Colonic mucosa (tissue), 4 donors: ENCODE measurements at regions not wholly inside any gene's neighbourhood (a gene's known extent, or its start where the extent isn't known, plus 50 kb on each side); places are given as distances from the start of the nearest gene placed in this dataset.

Source experiments
- DNase-seq: peaks from one replicate; pipeline ENCODE4 v3.0.0-alpha.2; 2020
- H3K27ac ChIP-seq: fragments of 200-600 bp; one replicate; pipeline ENCODE4 v1.8.0; 2021
- H3K27me3 ChIP-seq: fragments of 200-600 bp; one replicate; pipeline ENCODE4 v1.8.0; 2021
- H3K36me3 ChIP-seq: fragments of 200-600 bp; one replicate; pipeline ENCODE4 v1.8.0; 2021
- H3K4me1 ChIP-seq: fragments of 200-600 bp; one replicate; pipeline ENCODE4 v1.8.0; 2021; ENCODE audit warnings: mild to moderate bottlenecking
- H3K4me3 ChIP-seq: fragments of 200-600 bp; one replicate; pipeline ENCODE4 v1.8.0; 2021
- H3K9ac ChIP-seq, 2 donors: one replicate each; pipeline ENCODE4 v1.7.0; 2013; ENCODE audit warnings: control low read depth in 2 of 2, low read depth in 2 of 2, low read length in 2 of 2
- H3K9me3 ChIP-seq: fragments of 200-600 bp; one replicate; pipeline ENCODE4 v1.8.0; 2021
- intact Hi-C: fragments of 100-400 bp; cut with DNase I; formaldehyde crosslinking; loops from one replicate; pipeline ENCODE4 v1.14.1; 2022
- TF ChIP-seq, protein P1 (sequence below): fragments of 200-600 bp; IDR thresholded peaks from one replicate; pipeline ENCODE4 v1.8.0; 2022; ENCODE audit warnings: antibody characterized with exemption, mild to moderate bottlenecking
- donor health status: healthy.
- donor health status: DM: no; HTN: no; CAD: no.
- donor health status: DM: no; HTN: no; CAD: no.

- H3K27ac ChIP-seq: no peak overlapping the region
- TF ChIP-seq, protein P1, sequence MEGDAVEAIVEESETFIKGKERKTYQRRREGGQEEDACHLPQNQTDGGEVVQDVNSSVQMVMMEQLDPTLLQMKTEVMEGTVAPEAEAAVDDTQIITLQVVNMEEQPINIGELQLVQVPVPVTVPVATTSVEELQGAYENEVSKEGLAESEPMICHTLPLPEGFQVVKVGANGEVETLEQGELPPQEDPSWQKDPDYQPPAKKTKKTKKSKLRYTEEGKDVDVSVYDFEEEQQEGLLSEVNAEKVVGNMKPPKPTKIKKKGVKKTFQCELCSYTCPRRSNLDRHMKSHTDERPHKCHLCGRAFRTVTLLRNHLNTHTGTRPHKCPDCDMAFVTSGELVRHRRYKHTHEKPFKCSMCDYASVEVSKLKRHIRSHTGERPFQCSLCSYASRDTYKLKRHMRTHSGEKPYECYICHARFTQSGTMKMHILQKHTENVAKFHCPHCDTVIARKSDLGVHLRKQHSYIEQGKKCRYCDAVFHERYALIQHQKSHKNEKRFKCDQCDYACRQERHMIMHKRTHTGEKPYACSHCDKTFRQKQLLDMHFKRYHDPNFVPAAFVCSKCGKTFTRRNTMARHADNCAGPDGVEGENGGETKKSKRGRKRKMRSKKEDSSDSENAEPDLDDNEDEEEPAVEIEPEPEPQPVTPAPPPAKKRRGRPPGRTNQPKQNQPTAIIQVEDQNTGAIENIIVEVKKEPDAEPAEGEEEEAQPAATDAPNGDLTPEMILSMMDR: no peak
- H3K36me3 ChIP-seq: no peaks in the 10 kb centered on the region
- DNase-seq: no peak
- intact Hi-C loops: no loop called here
- no peaks in the 10 kb centered on the region for H3K4me1 ChIP-seq
- H3K4me3 ChIP-seq: no peak overlapping the region
- no peaks in the 10 kb centered on the region for H3K9me3 ChIP-seq
- H3K9ac ChIP-seq: no peak overlapping the region
- no peaks in the 10 kb centered on the region for H3K27me3 ChIP-seq
Observed at GRCh38 chr4:173680278-173680677, 150.2 kb upstream of the HAND2 start.

DNA sequence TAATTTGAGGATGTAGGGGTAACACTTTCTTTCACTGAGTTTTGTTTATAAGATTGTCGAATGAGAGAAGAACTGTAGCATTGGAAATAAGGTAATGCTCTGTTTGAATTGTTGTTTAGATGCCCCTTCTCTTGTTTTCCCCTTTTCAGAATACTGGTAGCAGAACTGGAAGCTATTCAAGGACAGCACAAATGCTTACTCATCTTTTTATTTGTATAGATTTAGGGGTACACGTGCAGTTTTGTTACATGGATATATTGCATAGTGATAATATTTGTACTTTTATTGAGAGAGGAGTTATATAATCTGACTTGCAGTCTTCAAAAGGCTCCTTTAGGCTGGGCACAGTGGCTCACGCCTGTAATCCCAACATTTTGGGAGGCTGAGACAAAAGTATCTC, 145.4 kb upstream of the HAND2 start:
- Histone ChIP-seq H3K27ac (no peak overlapping the region), H3K9ac (no peak overlapping the region), H3K27me3 (no peaks in the 10 kb centered on the region), H3K9me3 (no peaks in the 10 kb centered on the region), H3K4me3 (no peak overlapping the region), H3K36me3 (no peaks in the 10 kb centered on the region), H3K4me1 (no peaks in the 10 kb centered on the region)
- intact Hi-C loops: no loop called here
- no peak for DNase-seq
- TF ChIP-seq, protein P1: no peak

DNA sequence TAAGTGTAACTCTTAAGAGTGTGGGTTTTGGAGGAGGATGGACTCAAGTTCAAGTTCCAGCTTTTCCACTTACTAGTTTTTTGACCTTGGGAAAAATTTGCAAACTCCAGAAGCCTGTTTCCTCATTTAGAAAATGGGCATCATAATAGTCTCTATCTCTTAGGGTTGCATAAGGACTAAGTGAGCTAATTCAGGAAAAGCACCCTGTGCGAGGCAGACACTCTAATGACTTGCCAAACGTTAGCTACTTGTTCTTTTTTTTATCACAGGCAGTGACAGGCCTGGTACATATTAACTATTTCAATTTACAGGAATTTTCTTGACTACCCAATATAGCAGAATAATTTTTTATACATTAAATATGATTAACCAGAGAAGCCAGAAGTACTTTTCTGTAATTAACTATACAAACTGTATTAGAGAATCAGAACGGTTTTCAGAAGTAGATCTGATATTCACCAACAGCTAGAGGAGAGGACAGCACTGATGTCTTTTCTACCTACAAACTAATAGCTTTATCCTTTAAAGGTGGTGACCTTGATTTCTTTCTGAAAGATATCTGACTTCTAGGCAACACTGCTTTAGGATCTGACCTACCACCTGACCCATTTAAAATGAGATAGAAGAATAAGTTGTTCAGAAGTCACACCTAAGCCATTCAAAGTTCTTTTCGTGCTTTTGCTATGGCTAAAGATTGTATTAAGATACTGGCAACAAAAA, 139.6 kb upstream of the HAND2 start:
- Histone ChIP-seq H3K27ac (no peak overlapping the region), H3K4me1 (no peaks in the 10 kb centered on the region), H3K9ac (no peak overlapping the region), H3K27me3 (no peaks in the 10 kb centered on the region), H3K36me3 (no peaks in the 10 kb centered on the region), H3K4me3 (no peak overlapping the region), H3K9me3 (no peaks in the 10 kb centered on the region)
- DNase-seq: no peak
- TF ChIP-seq, protein P1: no peak
- intact Hi-C loops: no loop called here

DNA sequence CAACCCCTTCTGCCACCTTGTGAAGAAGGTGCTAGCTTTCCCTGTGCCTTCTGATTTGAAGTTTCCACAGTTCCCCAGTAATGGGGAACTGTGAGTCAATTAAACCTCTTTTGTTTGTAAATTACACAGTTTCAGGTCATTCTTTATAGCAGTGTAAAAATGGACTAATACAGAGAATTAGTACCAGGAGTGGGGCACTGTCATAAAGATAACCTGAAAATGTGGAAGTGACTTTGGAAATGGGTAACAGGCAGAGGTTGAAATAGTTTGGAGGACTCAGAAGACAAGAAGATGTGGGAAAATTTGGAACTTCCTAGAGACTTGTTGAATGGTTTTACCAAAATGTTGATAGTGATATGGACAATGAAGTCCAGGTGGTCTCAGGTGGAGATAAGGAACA, 131.0 kb upstream of the HAND2 start:
- Histone ChIP-seq H3K9me3 (no peaks in the 10 kb centered on the region), H3K4me1 (no peaks in the 10 kb centered on the region), H3K36me3 (no peaks in the 10 kb centered on the region), H3K27ac (no peak overlapping the region), H3K27me3 (no peaks in the 10 kb centered on the region), H3K9ac (no peak overlapping the region), H3K4me3 (no peak overlapping the region)
- DNase-seq: no peak
- TF ChIP-seq, protein P1: no peak
- intact Hi-C loops: no loop called here

GRCh38 chr4:173656898-173657297, 126.9 kb upstream of the HAND2 start:
- Histone ChIP-seq H3K27me3 (no peaks in the 10 kb centered on the region), H3K9ac (no peak overlapping the region), H3K9me3 (no peaks in the 10 kb centered on the region), H3K27ac (no peak overlapping the region), H3K36me3 (no peaks in the 10 kb centered on the region), H3K4me1 (no peaks in the 10 kb centered on the region), H3K4me3 (no peak overlapping the region)
- DNase-seq: no peak
- TF ChIP-seq, protein P1: no peak
- intact Hi-C loops: no loop called here
